Neural cell (in vitro differentiated cells): ENCODE measurements at regions not wholly inside any gene's neighbourhood (a gene's known extent, or its start where the extent isn't known, plus 50 kb on each side); places are given as distances from the start of the nearest gene placed in this dataset.

Experiments used
- H2AFZ ChIP-seq: fragments of 200-600, 300-800 bp; sonication (generic), shearing (Covaris generic); 2 replicates; pipeline ENCODE4 v1.6.0; 2014; ENCODE audit warnings: low read depth, mild to moderate bottlenecking, antibody characterized with exemption, low read length, moderate library complexity
- H3F3A ChIP-seq: fragments of 200-600 bp; shearing (Covaris generic); 2 replicates; pipeline ENCODE4 v1.6.1; 2016; ENCODE audit warnings: mild to moderate bottlenecking, moderate library complexity, mixed read lengths, antibody characterized with exemption, low read length; ENCODE audit not compliant: insufficient read depth, poor library complexity, severe bottlenecking
- H3K27ac ChIP-seq: fragments of 200-600, 300-800 bp; sonication (generic), shearing (Covaris generic); 2 replicates; pipeline ENCODE4 v1.5.1; 2014; ENCODE audit warnings: mild to moderate bottlenecking, low read length, moderate library complexity
- H3K27me3 ChIP-seq: fragments of 300-800, 200-600 bp; sonication (generic), shearing (Covaris generic); 2 replicates; pipeline ENCODE4 v1.6.0; 2014; ENCODE audit warnings: mild to moderate bottlenecking, low read depth, low read length, moderate library complexity; ENCODE audit not compliant: insufficient read depth
- H3K36me3 ChIP-seq: fragments of 300-800, 200-600 bp; sonication (generic), shearing (Covaris generic); 2 replicates; pipeline ENCODE4 v1.5.1; 2014; ENCODE audit warnings: mild to moderate bottlenecking, antibody characterized with exemption, low read length, moderate library complexity; ENCODE audit not compliant: insufficient read depth
- H3K4me2 ChIP-seq: fragments of 300-800, 200-600 bp; sonication (generic), shearing (Covaris generic); 2 replicates; pipeline ENCODE4 v1.6.0; 2014; ENCODE audit warnings: mild to moderate bottlenecking, low read length
- H3K4me3 ChIP-seq: fragments of 300-800, 200-600 bp; sonication (generic), shearing (Covaris generic); 2 replicates; pipeline ENCODE4 v1.5.1; 2014; ENCODE audit warnings: mild to moderate bottlenecking, low read length, moderate library complexity
- H3K79me2 ChIP-seq: fragments of 200-600 bp; shearing (Covaris generic); replicated peaks from 2 replicates; pipeline ENCODE4 v1.6.0; 2014; ENCODE audit warnings: mild to moderate bottlenecking, low read length, moderate library complexity; ENCODE audit not compliant: insufficient read depth
- H3K9ac ChIP-seq: fragments of 300-800, 200-600 bp; sonication (generic), shearing (Covaris generic); 2 replicates; pipeline ENCODE4 v1.6.1; 2016; ENCODE audit warnings: mild to moderate bottlenecking, low read length, mixed read lengths
- H3K9me2 ChIP-seq: fragments of 200-600 bp; shearing (Covaris generic); 2 replicates; pipeline ENCODE4 v1.6.1; 2016; ENCODE audit warnings: mild to moderate bottlenecking, low read length, mixed read lengths; ENCODE audit not compliant: insufficient read depth
- H3K9me3 ChIP-seq: fragments of 200-600, 300-800 bp; sonication (generic), shearing (Covaris generic); 2 replicates; pipeline ENCODE4 v1.6.1; 2016; ENCODE audit warnings: mild to moderate bottlenecking, mixed run types, low read length, moderate library complexity, mixed read lengths
- H4K20me1 ChIP-seq: fragments of 200-600 bp; shearing (Covaris generic); 2 replicates; pipeline ENCODE4 v1.6.1; 2016; ENCODE audit warnings: mild to moderate bottlenecking, mixed run types; ENCODE audit not compliant: insufficient read depth
- EP300 ChIP-seq: fragments of 450-650 bp; conservative IDR thresholded peaks from 2 replicates; pipeline ENCODE4 v1.6.1; 2014; ENCODE audit warnings: antibody characterized with exemption, mild to moderate bottlenecking, moderate library complexity; ENCODE audit not compliant: poor library complexity, severe bottlenecking
- EZH2 ChIP-seq: fragments of 200-600, 300-800 bp; shearing (Covaris generic), sonication (generic); IDR thresholded peaks from 2 replicates; pipeline ENCODE4 v1.6.1; 2014; ENCODE audit warnings: antibody characterized with exemption, low read length, borderline replicate concordance, mild to moderate bottlenecking; ENCODE audit not compliant: insufficient read depth, poor library complexity, severe bottlenecking
- MXI1 ChIP-seq: fragments of 450-650 bp; conservative IDR thresholded peaks from 2 replicates; pipeline ENCODE4 v1.6.1; 2014; ENCODE audit warnings: antibody characterized with exemption, mild to moderate bottlenecking; ENCODE audit not compliant: poor library complexity, severe bottlenecking
- POLR2AphosphoS5 ChIP-seq: IDR thresholded peaks from 2 replicates; pipeline ENCODE4 v1.6.1; 2012
- RAD21 ChIP-seq: fragments of 450-650 bp; conservative IDR thresholded peaks from 2 replicates; pipeline ENCODE4 v1.6.1; 2014; ENCODE audit warnings: antibody characterized with exemption, mild to moderate bottlenecking, moderate library complexity
- SMC3 ChIP-seq: fragments of 450-650 bp; conservative IDR thresholded peaks from 2 replicates; pipeline ENCODE4 v1.6.1; 2014; ENCODE audit warnings: antibody characterized with exemption, mild to moderate bottlenecking, moderate library complexity; ENCODE audit not compliant: poor library complexity
- TAF1 ChIP-seq: IDR thresholded peaks from 2 replicates; pipeline ENCODE4 v1.6.1; 2012; ENCODE audit warnings: low read depth
- TF ChIP-seq, protein P1 (sequence below): IDR thresholded peaks from 2 replicates; pipeline ENCODE4 v1.6.1; 2012; ENCODE audit warnings: borderline replicate concordance
- TF ChIP-seq, protein P2 (sequence below): fragments of 450-650 bp; IDR thresholded peaks from 2 replicates; pipeline ENCODE4 v1.5.1; 2014; ENCODE audit warnings: antibody characterized with exemption, mild to moderate bottlenecking, moderate library complexity; ENCODE audit not compliant: poor library complexity, severe bottlenecking

DNA sequence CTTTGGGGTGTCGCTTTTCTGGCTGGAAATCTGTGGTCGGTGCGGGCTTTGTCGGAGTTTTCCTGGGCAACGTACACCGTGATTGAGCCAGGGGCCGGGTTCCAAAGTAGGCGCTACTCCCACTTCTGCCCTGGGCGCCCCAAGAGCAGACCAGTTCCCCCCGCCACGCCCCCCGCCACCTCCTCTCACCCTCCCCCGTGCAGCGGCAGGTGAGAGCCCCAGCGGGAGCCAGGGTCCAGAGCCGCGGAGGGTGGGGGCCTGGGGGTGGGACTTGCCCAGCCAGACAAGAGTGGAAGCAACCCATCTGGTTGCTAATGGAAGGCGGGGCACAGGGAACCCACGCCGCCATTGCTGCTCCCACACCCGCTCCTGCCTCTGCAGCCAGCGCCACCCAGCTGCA is 2195.9 kb downstream of the PCDH9 start:
- Histone ChIP-seq H3K4me3 (no peak overlapping the region), H3K36me3 (no peaks in the 10 kb centered on the region), H3F3A (no peaks in the 10 kb centered on the region), H3K9me2 (no peaks in the 10 kb centered on the region), H4K20me1 (no peaks in the 10 kb centered on the region), H3K4me2 (no peak overlapping the region), H3K27ac (no peak overlapping the region), H3K27me3 (no peaks in the 10 kb centered on the region), H3K9me3 (no peaks in the 10 kb centered on the region), H3K79me2 (no peaks in the 10 kb centered on the region), H3K9ac (no peak overlapping the region), H2AFZ (no peak overlapping the region)
- TF ChIP-seq, protein P1, sequence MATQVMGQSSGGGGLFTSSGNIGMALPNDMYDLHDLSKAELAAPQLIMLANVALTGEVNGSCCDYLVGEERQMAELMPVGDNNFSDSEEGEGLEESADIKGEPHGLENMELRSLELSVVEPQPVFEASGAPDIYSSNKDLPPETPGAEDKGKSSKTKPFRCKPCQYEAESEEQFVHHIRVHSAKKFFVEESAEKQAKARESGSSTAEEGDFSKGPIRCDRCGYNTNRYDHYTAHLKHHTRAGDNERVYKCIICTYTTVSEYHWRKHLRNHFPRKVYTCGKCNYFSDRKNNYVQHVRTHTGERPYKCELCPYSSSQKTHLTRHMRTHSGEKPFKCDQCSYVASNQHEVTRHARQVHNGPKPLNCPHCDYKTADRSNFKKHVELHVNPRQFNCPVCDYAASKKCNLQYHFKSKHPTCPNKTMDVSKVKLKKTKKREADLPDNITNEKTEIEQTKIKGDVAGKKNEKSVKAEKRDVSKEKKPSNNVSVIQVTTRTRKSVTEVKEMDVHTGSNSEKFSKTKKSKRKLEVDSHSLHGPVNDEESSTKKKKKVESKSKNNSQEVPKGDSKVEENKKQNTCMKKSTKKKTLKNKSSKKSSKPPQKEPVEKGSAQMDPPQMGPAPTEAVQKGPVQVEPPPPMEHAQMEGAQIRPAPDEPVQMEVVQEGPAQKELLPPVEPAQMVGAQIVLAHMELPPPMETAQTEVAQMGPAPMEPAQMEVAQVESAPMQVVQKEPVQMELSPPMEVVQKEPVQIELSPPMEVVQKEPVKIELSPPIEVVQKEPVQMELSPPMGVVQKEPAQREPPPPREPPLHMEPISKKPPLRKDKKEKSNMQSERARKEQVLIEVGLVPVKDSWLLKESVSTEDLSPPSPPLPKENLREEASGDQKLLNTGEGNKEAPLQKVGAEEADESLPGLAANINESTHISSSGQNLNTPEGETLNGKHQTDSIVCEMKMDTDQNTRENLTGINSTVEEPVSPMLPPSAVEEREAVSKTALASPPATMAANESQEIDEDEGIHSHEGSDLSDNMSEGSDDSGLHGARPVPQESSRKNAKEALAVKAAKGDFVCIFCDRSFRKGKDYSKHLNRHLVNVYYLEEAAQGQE = no peak
- no peak for TF ChIP-seq EP300
- TF ChIP-seq, protein P2, sequence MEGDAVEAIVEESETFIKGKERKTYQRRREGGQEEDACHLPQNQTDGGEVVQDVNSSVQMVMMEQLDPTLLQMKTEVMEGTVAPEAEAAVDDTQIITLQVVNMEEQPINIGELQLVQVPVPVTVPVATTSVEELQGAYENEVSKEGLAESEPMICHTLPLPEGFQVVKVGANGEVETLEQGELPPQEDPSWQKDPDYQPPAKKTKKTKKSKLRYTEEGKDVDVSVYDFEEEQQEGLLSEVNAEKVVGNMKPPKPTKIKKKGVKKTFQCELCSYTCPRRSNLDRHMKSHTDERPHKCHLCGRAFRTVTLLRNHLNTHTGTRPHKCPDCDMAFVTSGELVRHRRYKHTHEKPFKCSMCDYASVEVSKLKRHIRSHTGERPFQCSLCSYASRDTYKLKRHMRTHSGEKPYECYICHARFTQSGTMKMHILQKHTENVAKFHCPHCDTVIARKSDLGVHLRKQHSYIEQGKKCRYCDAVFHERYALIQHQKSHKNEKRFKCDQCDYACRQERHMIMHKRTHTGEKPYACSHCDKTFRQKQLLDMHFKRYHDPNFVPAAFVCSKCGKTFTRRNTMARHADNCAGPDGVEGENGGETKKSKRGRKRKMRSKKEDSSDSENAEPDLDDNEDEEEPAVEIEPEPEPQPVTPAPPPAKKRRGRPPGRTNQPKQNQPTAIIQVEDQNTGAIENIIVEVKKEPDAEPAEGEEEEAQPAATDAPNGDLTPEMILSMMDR = no peak
- TF ChIP-seq RAD21 = no peak
- TF ChIP-seq POLR2AphosphoS5 = no peak
- TF ChIP-seq SMC3 = no peak
- TF ChIP-seq MXI1 = no peak
- no peak for TF ChIP-seq TAF1
- TF ChIP-seq EZH2 = no peak

DNA sequence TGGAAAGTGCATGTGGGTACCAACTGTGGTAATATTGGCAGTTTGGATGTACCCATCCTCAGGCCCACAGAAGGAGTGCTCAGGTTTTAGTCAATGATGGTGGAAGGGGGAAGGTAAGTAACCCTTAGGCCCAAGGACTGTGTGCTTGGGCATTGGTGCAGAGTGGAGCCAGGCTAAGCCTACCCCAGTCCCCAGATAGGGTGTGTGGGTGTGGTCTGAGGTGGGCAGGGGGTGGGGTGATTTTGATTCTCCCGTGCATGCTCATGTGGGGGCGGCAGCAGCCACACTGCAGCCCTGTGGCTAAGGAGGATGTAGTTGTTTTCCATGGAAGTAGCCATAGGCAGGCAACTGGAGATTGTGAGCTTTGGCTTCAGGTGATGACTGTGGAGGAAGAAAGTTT is 2197.3 kb downstream of the PCDH9 start:
- H3K9me3 ChIP-seq = peaks cover 1% of the 10 kb centered on the region
- TF ChIP-seq TAF1 (no peak), MXI1 (no peak), EP300 (no peak), POLR2AphosphoS5 (no peak), EZH2 (no peak), SMC3 (no peak), RAD21 (no peak)
- TF ChIP-seq, protein P1 = no peak
- TF ChIP-seq, protein P2 = no peak
- H4K20me1 ChIP-seq = no peaks in the 10 kb centered on the region
- no peaks in the 10 kb centered on the region for H3K36me3 ChIP-seq
- H3K4me3 ChIP-seq = no peak overlapping the region
- H3K79me2 ChIP-seq = no peaks in the 10 kb centered on the region
- H2AFZ ChIP-seq = no peak overlapping the region
- no peaks in the 10 kb centered on the region for H3K27me3 ChIP-seq
- H3K9ac ChIP-seq = no peak overlapping the region
- H3F3A ChIP-seq = no peaks in the 10 kb centered on the region
- H3K27ac ChIP-seq = no peak overlapping the region
- H3K9me2 ChIP-seq = no peaks in the 10 kb centered on the region
- no peak overlapping the region for H3K4me2 ChIP-seq
